SK-N-SH treated with all-trans-retinoic acid at 6 μM for 48 hours (cell line): ENCODE measurements at regions not wholly inside any gene's neighbourhood (a gene's known extent, or its start where the extent isn't known, plus 50 kb on each side); places are given as distances from the start of the nearest gene placed in this dataset.

Experiments
- ATAC-seq: fragments of 200-7000 bp; cut with Tn5 transposase; 3 replicates; pipeline ENCODE4 v1.9.1; 2020; ENCODE audit warnings: mild to moderate bottlenecking, moderate library complexity
- ARNTL ChIP-seq: fragments of 450-650 bp; formaldehyde crosslinking; IDR thresholded peaks from 2 replicates; pipeline ENCODE4 v1.5.0; 2020; ENCODE audit warnings: low read depth, mild to moderate bottlenecking, moderate library complexity, borderline replicate concordance
- BACH2 ChIP-seq: fragments of 250-450 bp; sonication (Bioruptor Pico); IDR thresholded peaks from 2 replicates; pipeline ENCODE4 v1.9.0; 2021; ENCODE audit warnings: mild to moderate bottlenecking, borderline replicate concordance
- CREB5 ChIP-seq: fragments of 250-450 bp; sonication (Bioruptor Pico); IDR thresholded peaks from 2 replicates; pipeline ENCODE4 v1.5.1; 2020; ENCODE audit warnings: low read depth, mild to moderate bottlenecking, moderate library complexity
- CSDC2 ChIP-seq: fragments of 250-450 bp; sonication (Bioruptor Pico); IDR thresholded peaks from 2 replicates; pipeline ENCODE4 v1.5.0; 2020; ENCODE audit warnings: mild to moderate bottlenecking, moderate library complexity
- CSRNP3 ChIP-seq: fragments of 250-450 bp; sonication (Bioruptor Pico); IDR thresholded peaks from 2 replicates; pipeline ENCODE4 v1.5.1; 2021; ENCODE audit warnings: mild to moderate bottlenecking, moderate library complexity
- ESRRG ChIP-seq: fragments of 250-450 bp; sonication (Bioruptor Pico); IDR thresholded peaks from 2 replicates; pipeline ENCODE4 v1.6.1; 2021; ENCODE audit warnings: mild to moderate bottlenecking
- ISL1 ChIP-seq: fragments of 250-450 bp; sonication (Bioruptor Pico); IDR thresholded peaks from 2 replicates; pipeline ENCODE4 v2.1.2; 2022; ENCODE audit warnings: mild to moderate bottlenecking, moderate library complexity
- PATZ1 ChIP-seq: fragments of 250-450 bp; sonication (Bioruptor Pico); IDR thresholded peaks from 2 replicates; pipeline ENCODE4 v1.8.0; 2020; ENCODE audit warnings: mild to moderate bottlenecking, moderate library complexity, borderline replicate concordance
- POU6F1 ChIP-seq: fragments of 250-450 bp; sonication (Bioruptor Pico); IDR thresholded peaks from 2 replicates; pipeline ENCODE4 v1.8.0; 2021; ENCODE audit warnings: low read depth, mild to moderate bottlenecking, moderate library complexity, borderline replicate concordance
- RARB ChIP-seq: fragments of 250-450 bp; sonication (Bioruptor Pico); IDR thresholded peaks from 2 replicates; pipeline ENCODE4 v1.8.0; 2021; ENCODE audit warnings: mild to moderate bottlenecking, moderate library complexity
- SNAI2 ChIP-seq: fragments of 250-450 bp; sonication (Bioruptor Pico); IDR thresholded peaks from 2 replicates; pipeline ENCODE4 v1.5.0; 2020; ENCODE audit warnings: mild to moderate bottlenecking, moderate library complexity
- TCF4 ChIP-seq: fragments of 250-450 bp; sonication (Bioruptor Pico); IDR thresholded peaks from 2 replicates; pipeline ENCODE4 v1.8.0; 2021; ENCODE audit warnings: mild to moderate bottlenecking, moderate library complexity, borderline replicate concordance
- TOX ChIP-seq: fragments of 250-450 bp; sonication (Bioruptor Pico); IDR thresholded peaks from 2 replicates; pipeline ENCODE4 v1.8.0; 2021; ENCODE audit warnings: mild to moderate bottlenecking, moderate library complexity, borderline replicate concordance
- TSHZ2 ChIP-seq: fragments of 250-450 bp; sonication (Bioruptor Pico); IDR thresholded peaks from 2 replicates; pipeline ENCODE4 v1.5.0; 2020; ENCODE audit warnings: mild to moderate bottlenecking, moderate library complexity
- ZC3H10 ChIP-seq: fragments of 250-450 bp; sonication (Bioruptor Pico); IDR thresholded peaks from 2 replicates; pipeline ENCODE4 v1.5.1; 2021; ENCODE audit warnings: mild to moderate bottlenecking, moderate library complexity
- ZFP3 ChIP-seq: fragments of 250-450 bp; sonication (Bioruptor Pico); IDR thresholded peaks from 2 replicates; pipeline ENCODE4 v1.5.0; 2020; ENCODE audit warnings: mild to moderate bottlenecking, moderate library complexity
- ZFP30 ChIP-seq: fragments of 450-650 bp; formaldehyde crosslinking; IDR thresholded peaks from 2 replicates; pipeline ENCODE4 v1.5.0; 2022; ENCODE audit warnings: mild to moderate bottlenecking, moderate library complexity
- ZNF565 ChIP-seq: fragments of 450-650 bp; formaldehyde crosslinking; conservative IDR thresholded peaks from 2 replicates; pipeline ENCODE4 v1.5.0; 2020; ENCODE audit warnings: low read depth, mild to moderate bottlenecking, moderate library complexity
- ZNF70 ChIP-seq: fragments of 450-650 bp; formaldehyde crosslinking; IDR thresholded peaks from 2 replicates; pipeline ENCODE4 v1.5.0; 2020; ENCODE audit warnings: mild to moderate bottlenecking, moderate library complexity
- ZNF8 ChIP-seq: fragments of 450-650 bp; formaldehyde crosslinking; IDR thresholded peaks from 2 replicates; pipeline ENCODE4 v1.5.0; 2020; ENCODE audit warnings: mild to moderate bottlenecking, moderate library complexity

- no peak for TF ChIP-seq ZNF70
- TF ChIP-seq ARNTL (CRISPR knock-in tag), result no peak
- no peak for TF ChIP-seq ZC3H10 (CRISPR knock-in tag)
- no peak for TF ChIP-seq ZNF8 (CRISPR knock-in tag)
- ATAC-seq, result no peak; the same call in 2 of the 3 replicates
These were observed 82.8 kb upstream of the EEPD1 start for GRCh38 chr7:36070230-36070629.

GRCh38 chr7:36071605-36072004, 81.4 kb upstream of the EEPD1 start:
- ATAC-seq, result no peak
- TF ChIP-seq ARNTL (CRISPR knock-in tag) (no peak), TCF4 (CRISPR knock-in tag) (no peak), PATZ1 (no peak), ZC3H10 (CRISPR knock-in tag) (no peak), ZNF8 (CRISPR knock-in tag) (no peak), POU6F1 (CRISPR knock-in tag) (no peak), TSHZ2 (CRISPR knock-in tag) (no peak), CSRNP3 (CRISPR knock-in tag) (no peak), ZNF565 (CRISPR knock-in tag) (no peak), ISL1 (CRISPR knock-in tag) (no peak)

- no peak for TF ChIP-seq RARB
- no peak for TF ChIP-seq ZC3H10 (CRISPR knock-in tag)
- no peak for TF ChIP-seq TSHZ2 (CRISPR knock-in tag)
- TF ChIP-seq ZFP3 (CRISPR knock-in tag), result no peak
- TF ChIP-seq ZNF70, result no peak
- TF ChIP-seq PATZ1, result no peak
- TF ChIP-seq CREB5, result no peak
- TF ChIP-seq ZNF565 (CRISPR knock-in tag), result no peak
- TF ChIP-seq CSDC2 (CRISPR knock-in tag), result no peak
- TF ChIP-seq BACH2 (CRISPR knock-in tag), result no peak
- TF ChIP-seq TOX (CRISPR knock-in tag), result no peak
- no peak for TF ChIP-seq ZNF8 (CRISPR knock-in tag)
- TF ChIP-seq SNAI2 (CRISPR knock-in tag), result no peak
- TF ChIP-seq CSRNP3 (CRISPR knock-in tag), result no peak
- no peak for TF ChIP-seq TCF4 (CRISPR knock-in tag)
- no peak for TF ChIP-seq ESRRG (CRISPR knock-in tag)
- no peak for TF ChIP-seq ZFP30 (CRISPR knock-in tag)
- no peak for TF ChIP-seq ISL1 (CRISPR knock-in tag)
- no peak for ATAC-seq
These were observed 80.4 kb upstream of the EEPD1 start for GRCh38 chr7:36072620-36073019.
